H1 (cell line): ENCODE measurements at regions not wholly inside any gene's neighbourhood (a gene's known extent, or its start where the extent isn't known, plus 50 kb on each side); places are given as distances from the start of the nearest gene placed in this dataset.

Experiments used
- CBX5 ChIP-seq: fragments of 300-800, 300-1000 bp; sonication (generic); IDR thresholded peaks from 2 replicates; pipeline ENCODE4 v1.7.1; 2016; ENCODE audit warnings: antibody characterized with exemption, low read length, low read depth
- GABPA ChIP-seq: IDR thresholded peaks from 2 replicates; pipeline ENCODE4 v1.6.1; 2011; ENCODE audit warnings: mild to moderate bottlenecking, low read length, moderate library complexity, borderline replicate concordance; ENCODE audit not compliant: insufficient read depth
- JUN ChIP-seq: IDR thresholded peaks from 2 replicates; pipeline ENCODE4 v1.6.1; 2011; ENCODE audit warnings: low read depth, mild to moderate bottlenecking, improper control_type of control experiment, low read length
- TF ChIP-seq, protein P1 (sequence below), 3 experiments: IDR thresholded peaks; 1 replicate in 2 of 3; 2 replicates in 1 of 3; pipeline versions ENCODE4 v1.5.1 to v1.6.1; 2011; ENCODE audit warnings: low read length in 3 of 3, mild to moderate bottlenecking in 3 of 3, inconsistent platforms in 2 of 3, low read depth in 1 of 3, moderate library complexity in 1 of 3; ENCODE audit not compliant: insufficient read depth in 1 of 3; ENCODE audit errors: control extremely low read depth in 1 of 3
- TF ChIP-seq, protein P2 (sequence below): fragments of 300-600 bp; sonication (generic); IDR thresholded peaks from 2 replicates; pipeline ENCODE4 v1.7.1; 2012; ENCODE audit warnings: low read length, moderate library complexity, mild to moderate bottlenecking, inconsistent platforms; ENCODE audit not compliant: insufficient replicate concordance

DNA sequence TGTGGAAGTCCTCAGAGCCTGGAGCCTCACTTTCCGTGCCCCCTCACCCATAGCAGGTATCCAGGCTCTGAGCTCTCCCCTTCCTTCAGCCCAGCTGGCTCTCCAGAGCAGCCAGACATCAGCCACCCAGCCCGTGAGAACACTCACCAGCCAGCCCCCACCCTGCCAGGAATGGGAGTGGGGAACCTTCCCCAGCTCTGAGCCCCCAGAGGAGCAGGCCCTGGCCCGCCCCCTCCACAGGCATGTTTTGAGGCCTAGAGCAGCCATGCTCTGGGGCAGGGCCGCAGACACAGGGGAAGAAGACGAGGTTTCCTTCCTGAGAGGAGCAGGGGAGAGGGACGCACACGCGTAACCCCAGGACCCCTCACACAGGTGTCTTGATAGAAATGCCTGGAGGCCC, 70.0 kb upstream of the COL13A1 start (continued):
- TF ChIP-seq CBX5 (no peak), GABPA (no peak), JUN (no peak)
- TF ChIP-seq, protein P1, sequence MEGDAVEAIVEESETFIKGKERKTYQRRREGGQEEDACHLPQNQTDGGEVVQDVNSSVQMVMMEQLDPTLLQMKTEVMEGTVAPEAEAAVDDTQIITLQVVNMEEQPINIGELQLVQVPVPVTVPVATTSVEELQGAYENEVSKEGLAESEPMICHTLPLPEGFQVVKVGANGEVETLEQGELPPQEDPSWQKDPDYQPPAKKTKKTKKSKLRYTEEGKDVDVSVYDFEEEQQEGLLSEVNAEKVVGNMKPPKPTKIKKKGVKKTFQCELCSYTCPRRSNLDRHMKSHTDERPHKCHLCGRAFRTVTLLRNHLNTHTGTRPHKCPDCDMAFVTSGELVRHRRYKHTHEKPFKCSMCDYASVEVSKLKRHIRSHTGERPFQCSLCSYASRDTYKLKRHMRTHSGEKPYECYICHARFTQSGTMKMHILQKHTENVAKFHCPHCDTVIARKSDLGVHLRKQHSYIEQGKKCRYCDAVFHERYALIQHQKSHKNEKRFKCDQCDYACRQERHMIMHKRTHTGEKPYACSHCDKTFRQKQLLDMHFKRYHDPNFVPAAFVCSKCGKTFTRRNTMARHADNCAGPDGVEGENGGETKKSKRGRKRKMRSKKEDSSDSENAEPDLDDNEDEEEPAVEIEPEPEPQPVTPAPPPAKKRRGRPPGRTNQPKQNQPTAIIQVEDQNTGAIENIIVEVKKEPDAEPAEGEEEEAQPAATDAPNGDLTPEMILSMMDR (IDR thresholded peaks at IDR 0.05; ENCODE audit: control extremely low read depth in 1 of 3, insufficient read depth in 1 of 3, low read depth in 1 of 3, low read length in 3 of 3) = no peak
- TF ChIP-seq, protein P2, sequence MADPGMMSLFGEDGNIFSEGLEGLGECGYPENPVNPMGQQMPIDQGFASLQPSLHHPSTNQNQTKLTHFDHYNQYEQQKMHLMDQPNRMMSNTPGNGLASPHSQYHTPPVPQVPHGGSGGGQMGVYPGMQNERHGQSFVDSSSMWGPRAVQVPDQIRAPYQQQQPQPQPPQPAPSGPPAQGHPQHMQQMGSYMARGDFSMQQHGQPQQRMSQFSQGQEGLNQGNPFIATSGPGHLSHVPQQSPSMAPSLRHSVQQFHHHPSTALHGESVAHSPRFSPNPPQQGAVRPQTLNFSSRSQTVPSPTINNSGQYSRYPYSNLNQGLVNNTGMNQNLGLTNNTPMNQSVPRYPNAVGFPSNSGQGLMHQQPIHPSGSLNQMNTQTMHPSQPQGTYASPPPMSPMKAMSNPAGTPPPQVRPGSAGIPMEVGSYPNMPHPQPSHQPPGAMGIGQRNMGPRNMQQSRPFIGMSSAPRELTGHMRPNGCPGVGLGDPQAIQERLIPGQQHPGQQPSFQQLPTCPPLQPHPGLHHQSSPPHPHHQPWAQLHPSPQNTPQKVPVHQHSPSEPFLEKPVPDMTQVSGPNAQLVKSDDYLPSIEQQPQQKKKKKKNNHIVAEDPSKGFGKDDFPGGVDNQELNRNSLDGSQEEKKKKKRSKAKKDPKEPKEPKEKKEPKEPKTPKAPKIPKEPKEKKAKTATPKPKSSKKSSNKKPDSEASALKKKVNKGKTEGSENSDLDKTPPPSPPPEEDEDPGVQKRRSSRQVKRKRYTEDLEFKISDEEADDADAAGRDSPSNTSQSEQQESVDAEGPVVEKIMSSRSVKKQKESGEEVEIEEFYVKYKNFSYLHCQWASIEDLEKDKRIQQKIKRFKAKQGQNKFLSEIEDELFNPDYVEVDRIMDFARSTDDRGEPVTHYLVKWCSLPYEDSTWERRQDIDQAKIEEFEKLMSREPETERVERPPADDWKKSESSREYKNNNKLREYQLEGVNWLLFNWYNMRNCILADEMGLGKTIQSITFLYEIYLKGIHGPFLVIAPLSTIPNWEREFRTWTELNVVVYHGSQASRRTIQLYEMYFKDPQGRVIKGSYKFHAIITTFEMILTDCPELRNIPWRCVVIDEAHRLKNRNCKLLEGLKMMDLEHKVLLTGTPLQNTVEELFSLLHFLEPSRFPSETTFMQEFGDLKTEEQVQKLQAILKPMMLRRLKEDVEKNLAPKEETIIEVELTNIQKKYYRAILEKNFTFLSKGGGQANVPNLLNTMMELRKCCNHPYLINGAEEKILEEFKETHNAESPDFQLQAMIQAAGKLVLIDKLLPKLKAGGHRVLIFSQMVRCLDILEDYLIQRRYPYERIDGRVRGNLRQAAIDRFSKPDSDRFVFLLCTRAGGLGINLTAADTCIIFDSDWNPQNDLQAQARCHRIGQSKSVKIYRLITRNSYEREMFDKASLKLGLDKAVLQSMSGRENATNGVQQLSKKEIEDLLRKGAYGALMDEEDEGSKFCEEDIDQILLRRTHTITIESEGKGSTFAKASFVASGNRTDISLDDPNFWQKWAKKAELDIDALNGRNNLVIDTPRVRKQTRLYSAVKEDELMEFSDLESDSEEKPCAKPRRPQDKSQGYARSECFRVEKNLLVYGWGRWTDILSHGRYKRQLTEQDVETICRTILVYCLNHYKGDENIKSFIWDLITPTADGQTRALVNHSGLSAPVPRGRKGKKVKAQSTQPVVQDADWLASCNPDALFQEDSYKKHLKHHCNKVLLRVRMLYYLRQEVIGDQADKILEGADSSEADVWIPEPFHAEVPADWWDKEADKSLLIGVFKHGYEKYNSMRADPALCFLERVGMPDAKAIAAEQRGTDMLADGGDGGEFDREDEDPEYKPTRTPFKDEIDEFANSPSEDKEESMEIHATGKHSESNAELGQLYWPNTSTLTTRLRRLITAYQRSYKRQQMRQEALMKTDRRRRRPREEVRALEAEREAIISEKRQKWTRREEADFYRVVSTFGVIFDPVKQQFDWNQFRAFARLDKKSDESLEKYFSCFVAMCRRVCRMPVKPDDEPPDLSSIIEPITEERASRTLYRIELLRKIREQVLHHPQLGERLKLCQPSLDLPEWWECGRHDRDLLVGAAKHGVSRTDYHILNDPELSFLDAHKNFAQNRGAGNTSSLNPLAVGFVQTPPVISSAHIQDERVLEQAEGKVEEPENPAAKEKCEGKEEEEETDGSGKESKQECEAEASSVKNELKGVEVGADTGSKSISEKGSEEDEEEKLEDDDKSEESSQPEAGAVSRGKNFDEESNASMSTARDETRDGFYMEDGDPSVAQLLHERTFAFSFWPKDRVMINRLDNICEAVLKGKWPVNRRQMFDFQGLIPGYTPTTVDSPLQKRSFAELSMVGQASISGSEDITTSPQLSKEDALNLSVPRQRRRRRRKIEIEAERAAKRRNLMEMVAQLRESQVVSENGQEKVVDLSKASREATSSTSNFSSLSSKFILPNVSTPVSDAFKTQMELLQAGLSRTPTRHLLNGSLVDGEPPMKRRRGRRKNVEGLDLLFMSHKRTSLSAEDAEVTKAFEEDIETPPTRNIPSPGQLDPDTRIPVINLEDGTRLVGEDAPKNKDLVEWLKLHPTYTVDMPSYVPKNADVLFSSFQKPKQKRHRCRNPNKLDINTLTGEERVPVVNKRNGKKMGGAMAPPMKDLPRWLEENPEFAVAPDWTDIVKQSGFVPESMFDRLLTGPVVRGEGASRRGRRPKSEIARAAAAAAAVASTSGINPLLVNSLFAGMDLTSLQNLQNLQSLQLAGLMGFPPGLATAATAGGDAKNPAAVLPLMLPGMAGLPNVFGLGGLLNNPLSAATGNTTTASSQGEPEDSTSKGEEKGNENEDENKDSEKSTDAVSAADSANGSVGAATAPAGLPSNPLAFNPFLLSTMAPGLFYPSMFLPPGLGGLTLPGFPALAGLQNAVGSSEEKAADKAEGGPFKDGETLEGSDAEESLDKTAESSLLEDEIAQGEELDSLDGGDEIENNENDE = no peak
